ENCODE measurements at regions not wholly inside any gene's neighbourhood (a gene's known extent, or its start where the extent isn't known, plus 50 kb on each side); places are given as distances from the start of the nearest gene placed in this dataset.

- Histone ChIP-seq H3K9me3 (ENCODE audit: control insufficient read depth in 2 of 2, insufficient read depth in 1 of 2, low read depth in 1 of 2, low read length in 1 of 2) (no peaks in the 10 kb centered on the region), H3K36me3 (ENCODE audit: control insufficient read depth in 3 of 3, insufficient read depth in 2 of 3, low read depth in 1 of 3, low read length in 3 of 3) (no peaks in the 10 kb centered on the region), H3K4me3 (ENCODE audit: low read depth in 1 of 3, low read length in 3 of 3) (no peak overlapping the region), H3K27me3 (ENCODE audit: control insufficient read depth in 3 of 3, insufficient read depth in 3 of 3, low read length in 3 of 3) (peaks cover 0 to 36% (median 5%) of the 10 kb centered on the region in 3 donors), H3K4me1 (ENCODE audit: control insufficient read depth in 3 of 3, insufficient read depth in 2 of 3, low read depth in 1 of 3, low read length in 2 of 3) (no peaks in the 10 kb centered on the region), H3K27ac (ENCODE audit: low read depth in 1 of 3, low read length in 2 of 3) (no peak overlapping the region)
- DNase-seq (no peak), FAIRE-seq (no peak)
- WGBS, 3 donors, result 42 to 50% (median 47%) methylated on average over 4 of the region's 4 CpGs
Measured at GRCh38 chr12:107310621-107311020, 217.3 kb upstream of the CRY1 start.

GRCh38 chr12:107311682-107312081 lies 218.3 kb upstream of the CRY1 start:
- Histone ChIP-seq H3K27me3 (ENCODE audit: control insufficient read depth in 3 of 3, insufficient read depth in 3 of 3, low read length in 3 of 3) (peaks cover 0 to 36% (median 5%) of the 10 kb centered on the region in 3 donors), H3K4me1 (ENCODE audit: control insufficient read depth in 3 of 3, insufficient read depth in 2 of 3, low read depth in 1 of 3, low read length in 2 of 3) (no peaks in the 10 kb centered on the region), H3K4me3 (ENCODE audit: low read depth in 1 of 3, low read length in 3 of 3) (no peak overlapping the region), H3K9me3 (ENCODE audit: control insufficient read depth in 2 of 2, insufficient read depth in 1 of 2, low read depth in 1 of 2, low read length in 1 of 2) (no peaks in the 10 kb centered on the region), H3K36me3 (ENCODE audit: control insufficient read depth in 3 of 3, insufficient read depth in 2 of 3, low read depth in 1 of 3, low read length in 3 of 3) (no peaks in the 10 kb centered on the region), H3K27ac (ENCODE audit: low read depth in 1 of 3, low read length in 2 of 3) (no peak overlapping the region)
- FAIRE-seq, result no peak
- DNase-seq, result no peak
- WGBS, 3 donors, result 71 to 83% (median 77%) methylated on average over 5 of the region's 5 CpGs

- Histone ChIP-seq H3K27ac (ENCODE audit: low read depth in 1 of 3, low read length in 2 of 3) (no peak overlapping the region), H3K27me3 (ENCODE audit: control insufficient read depth in 3 of 3, insufficient read depth in 3 of 3, low read length in 3 of 3) (peaks cover 6 to 48% (median 14%) of the 10 kb centered on the region in 3 donors), H3K4me3 (ENCODE audit: low read depth in 1 of 3, low read length in 3 of 3) (peak overlapping the region in 2 of 3 donors; percentile 48 to 52), H3K4me1 (ENCODE audit: control insufficient read depth in 3 of 3, insufficient read depth in 2 of 3, low read depth in 1 of 3, low read length in 2 of 3) (peaks cover 0 to 6% (median 3%) of the 10 kb centered on the region in 3 donors), H3K36me3 (ENCODE audit: control insufficient read depth in 3 of 3, insufficient read depth in 2 of 3, low read depth in 1 of 3, low read length in 3 of 3) (no peaks in the 10 kb centered on the region), H3K9me3 (ENCODE audit: control insufficient read depth in 2 of 2, insufficient read depth in 1 of 2, low read depth in 1 of 2, low read length in 1 of 2) (no peaks in the 10 kb centered on the region)
- peak; percentile 92 to 93 for DNase-seq
- FAIRE-seq, result no peak
- 1 to 5% (median 3%) methylated on average over 50 to 58 of the region's 58 CpGs for WGBS, 3 donors
Measured at GRCh38 chr12:107317751-107318555, 224.6 kb upstream of the CRY1 start.

- H3K9me3 ChIP-seq (ENCODE audit: control insufficient read depth in 2 of 2, insufficient read depth in 1 of 2, low read depth in 1 of 2, low read length in 1 of 2), result no peaks in the 10 kb centered on the region
- peaks cover 6 to 47% (median 14%) of the 10 kb centered on the region in 3 donors for H3K27me3 ChIP-seq (ENCODE audit: control insufficient read depth in 3 of 3, insufficient read depth in 3 of 3, low read length in 3 of 3)
- peak overlapping the region in 2 of 3 donors; percentile 48 to 52 for H3K4me3 ChIP-seq (ENCODE audit: low read depth in 1 of 3, low read length in 3 of 3)
- no peaks in the 10 kb centered on the region for H3K36me3 ChIP-seq (ENCODE audit: control insufficient read depth in 3 of 3, insufficient read depth in 2 of 3, low read depth in 1 of 3, low read length in 3 of 3)
- DNase-seq (peak in 1 of 2 donors; percentile 65), FAIRE-seq (no peak)
- H3K27ac ChIP-seq (ENCODE audit: low read depth in 1 of 3, low read length in 2 of 3), result no peak overlapping the region
- H3K4me1 ChIP-seq (ENCODE audit: control insufficient read depth in 3 of 3, insufficient read depth in 2 of 3, low read depth in 1 of 3, low read length in 2 of 3), result peaks cover 0 to 6% (median 3%) of the 10 kb centered on the region in 3 donors
- WGBS, 3 donors, result 0 to 1% (median 1%) methylated on average over 15 to 19 of the region's 19 CpGs
Measured at GRCh38 chr12:107318556-107318805, 225.1 kb upstream of the CRY1 start.

GRCh38 chr12:107318806-107319532 lies 225.6 kb upstream of the CRY1 start:
- peaks cover 6 to 51% (median 14%) of the 10 kb centered on the region in 3 donors for H3K27me3 ChIP-seq (ENCODE audit: control insufficient read depth in 3 of 3, insufficient read depth in 3 of 3, low read length in 3 of 3)
- peak; percentile 38 to 60 for DNase-seq
- WGBS, 3 donors, result 0 to 1% (median 1%) methylated on average over 67 to 72 of the region's 72 CpGs

GRCh38 chr12:107319533-107320032 lies 226.2 kb upstream of the CRY1 start:
- Histone ChIP-seq H3K4me3 (ENCODE audit: low read depth in 1 of 3, low read length in 3 of 3) (peak overlapping the region; percentile 28 to 52 (median 48)), H3K27me3 (ENCODE audit: control insufficient read depth in 3 of 3, insufficient read depth in 3 of 3, low read length in 3 of 3) (peaks cover 6 to 55% (median 14%) of the 10 kb centered on the region in 3 donors), H3K4me1 (ENCODE audit: control insufficient read depth in 3 of 3, insufficient read depth in 2 of 3, low read depth in 1 of 3, low read length in 2 of 3) (peaks cover 0 to 6% (median 3%) of the 10 kb centered on the region in 3 donors), H3K27ac (ENCODE audit: low read depth in 1 of 3, low read length in 2 of 3) (peak overlapping the region in 1 of 3 donors; percentile 12), H3K9me3 (ENCODE audit: control insufficient read depth in 2 of 2, insufficient read depth in 1 of 2, low read depth in 1 of 2, low read length in 1 of 2) (no peaks in the 10 kb centered on the region), H3K36me3 (ENCODE audit: control insufficient read depth in 3 of 3, insufficient read depth in 2 of 3, low read depth in 1 of 3, low read length in 3 of 3) (no peaks in the 10 kb centered on the region)
- FAIRE-seq, result no peak
- WGBS, 3 donors, result 0 to 1% (median 0%) methylated on average over 46 to 60 of the region's 60 CpGs
- DNase-seq, result peak in 1 of 2 donors; percentile 37

More at GRCh38 chr12:107318806-107319532, 225.6 kb upstream of the CRY1 start:
- H3K9me3 ChIP-seq (ENCODE audit: control insufficient read depth in 2 of 2, insufficient read depth in 1 of 2, low read depth in 1 of 2, low read length in 1 of 2), result no peaks in the 10 kb centered on the region
- no peak overlapping the region for H3K27ac ChIP-seq (ENCODE audit: low read depth in 1 of 3, low read length in 2 of 3)
- peaks cover 0 to 6% (median 3%) of the 10 kb centered on the region in 3 donors for H3K4me1 ChIP-seq (ENCODE audit: control insufficient read depth in 3 of 3, insufficient read depth in 2 of 3, low read depth in 1 of 3, low read length in 2 of 3)
- no peaks in the 10 kb centered on the region for H3K36me3 ChIP-seq (ENCODE audit: control insufficient read depth in 3 of 3, insufficient read depth in 2 of 3, low read depth in 1 of 3, low read length in 3 of 3)
- H3K4me3 ChIP-seq (ENCODE audit: low read depth in 1 of 3, low read length in 3 of 3), result peak overlapping the region; percentile 28 to 52 (median 48)
- no peak for FAIRE-seq

- peaks cover 0 to 6% (median 3%) of the 10 kb centered on the region in 3 donors for H3K4me1 ChIP-seq (ENCODE audit: control insufficient read depth in 3 of 3, insufficient read depth in 2 of 3, low read depth in 1 of 3, low read length in 2 of 3)
- H3K9me3 ChIP-seq (ENCODE audit: control insufficient read depth in 2 of 2, insufficient read depth in 1 of 2, low read depth in 1 of 2, low read length in 1 of 2), result no peaks in the 10 kb centered on the region
- WGBS, 3 donors, result 0 to 1% (median 0%) methylated on average over 47 to 49 of the region's 49 CpGs
- FAIRE-seq (no peak), DNase-seq (peak; percentile 41 to 48)
- H3K36me3 ChIP-seq (ENCODE audit: control insufficient read depth in 3 of 3, insufficient read depth in 2 of 3, low read depth in 1 of 3, low read length in 3 of 3), result no peaks in the 10 kb centered on the region
- peak overlapping the region; percentile 21 to 52 (median 27) for H3K4me3 ChIP-seq (ENCODE audit: low read depth in 1 of 3, low read length in 3 of 3)
- peak overlapping the region in 1 of 3 donors; percentile 64 for H3K27ac ChIP-seq (ENCODE audit: low read depth in 1 of 3, low read length in 2 of 3)
- peaks cover 6 to 49% (median 12%) of the 10 kb centered on the region in 3 donors for H3K27me3 ChIP-seq (ENCODE audit: control insufficient read depth in 3 of 3, insufficient read depth in 3 of 3, low read length in 3 of 3)
Measured at GRCh38 chr12:107320033-107320928, 226.9 kb upstream of the CRY1 start.

Measured in small intestine (tissue), 7 donors.